ENCODE measurements at regions not wholly inside any gene's neighbourhood (a gene's known extent, or its start where the extent isn't known, plus 50 kb on each side); places are given as distances from the start of the nearest gene placed in this dataset.

GRCh38 chr11:119924017-119924416 is 195.0 kb upstream of the NECTIN1 start:
- Histone ChIP-seq H3K18ac (ENCODE audit: insufficient read length, low read depth, low read length) (no peak overlapping the region), H3K14ac (ENCODE audit: insufficient read depth, low read length) (no peak overlapping the region), H3K4ac (ENCODE audit: low read depth, low read length) (no peak overlapping the region), H2BK12ac (ENCODE audit: insufficient read length, low read depth, low read length) (no peak overlapping the region), H4K20me1 (ENCODE audit: control insufficient read depth, insufficient read depth, insufficient read length) (no peaks in the 10 kb centered on the region), H3K79me2 (ENCODE audit: insufficient read depth, low read length) (no peaks in the 10 kb centered on the region), H3K9ac (ENCODE audit: extremely low read depth, insufficient read length, low read length) (no peak overlapping the region), H3T11ph (ENCODE audit: low read length) (no peak overlapping the region), H2BK15ac (ENCODE audit: low read depth, low read length) (no peak overlapping the region), H2AK5ac (ENCODE audit: insufficient read length, low read length) (no peak overlapping the region), H2AFZ (ENCODE audit: low read length) (no peak overlapping the region), H3K9me3 (ENCODE audit: control insufficient read depth, low read depth, low read length) (no peaks in the 10 kb centered on the region), H2BK20ac (ENCODE audit: low read depth, low read length, poor library complexity, severe bottlenecking) (no peak overlapping the region), H4K5ac (ENCODE audit: insufficient read length, low read depth, low read length) (no peak overlapping the region), H4K91ac (ENCODE audit: insufficient read length, low read depth, low read length) (no peak overlapping the region), H3K27me3 (ENCODE audit: insufficient read depth, low read length) (no peaks in the 10 kb centered on the region), H3K4me2 (ENCODE audit: insufficient read depth, insufficient read length, low read length) (no peak overlapping the region), H3K79me1 (ENCODE audit: insufficient read depth, low read depth, low read length, poor library complexity, severe bottlenecking) (no peaks in the 10 kb centered on the region), H4K8ac (replicated peaks; ENCODE audit: insufficient read length, low read depth, low read length) (no peak overlapping the region), H2BK120ac (ENCODE audit: low read depth, low read length, poor library complexity, severe bottlenecking) (no peak overlapping the region), H3K27ac (ENCODE audit: insufficient read length, low read depth, low read length) (no peak overlapping the region), H2BK5ac (ENCODE audit: insufficient read length, low read length) (no peak overlapping the region), H3K23ac (ENCODE audit: insufficient read length, low read depth, low read length) (no peak overlapping the region), H3K4me1 (ENCODE audit: insufficient read depth, low read length) (no peaks in the 10 kb centered on the region), H3K56ac (ENCODE audit: insufficient read length, low read depth, low read length) (no peak overlapping the region), H3K23me2 (ENCODE audit: insufficient read length, low read depth, low read length, poor library complexity, severe bottlenecking) (no peaks in the 10 kb centered on the region)
- Mint-ChIP-seq H3K9me3 (no peaks in the 10 kb centered on the region), H3K27me3 (ENCODE audit: low read depth) (peaks cover 50% of the 10 kb centered on the region), H3K4me3 (no peak overlapping the region), H3K27ac (no peak overlapping the region; a peak in 1 of 7 replicates), H3K4me1 (peaks cover 7 to 27% of the 10 kb centered on the region in 2 experiments), H3K36me3 (ENCODE audit: insufficient read depth in 1 of 3, low read depth in 3 of 3) (no peaks in the 10 kb centered on the region)
- no peak for TF ChIP-seq CTCF (conservative IDR thresholded peaks at IDR 0.05)
- WGBS (ENCODE audit: extremely low coverage, insufficient read length, low lambda C conversion rate), result no CpG with 5 or more reads among the region's 5 CpGs
- no peak for DNase-seq
